Adipocyte (in vitro differentiated cells): ENCODE measurements at regions not wholly inside any gene's neighbourhood (a gene's known extent, or its start where the extent isn't known, plus 50 kb on each side); places are given as distances from the start of the nearest gene placed in this dataset.
"Not testable (repeated sequence)": the region's sequence is repeated elsewhere in the genome, so short reads cannot be mapped to it uniquely, and the experiment has no call there.

Experiments
- DNase-seq: peaks from one replicate; pipeline ENCODE4 v3.0.0-alpha.2; 2015; ENCODE audit warnings: low read depth
- H3K27me3 ChIP-seq: replicated peaks from 2 replicates; pipeline ENCODE4 v1.7.0; 2013; ENCODE audit warnings: mild to moderate bottlenecking, low read length, moderate library complexity; ENCODE audit not compliant: control insufficient read depth, insufficient read depth
- H3K36me3 ChIP-seq: 2 replicates; pipeline ENCODE4 v1.7.0; 2013; ENCODE audit warnings: low read length, mild to moderate bottlenecking, moderate library complexity; ENCODE audit not compliant: control insufficient read depth, insufficient read depth, severe bottlenecking
- H3K4me1 ChIP-seq: 2 replicates; pipeline ENCODE4 v1.7.0; 2013; ENCODE audit warnings: mild to moderate bottlenecking, low read length, moderate library complexity; ENCODE audit not compliant: control insufficient read depth, insufficient read depth
- H3K4me3 ChIP-seq: 2 replicates; pipeline ENCODE4 v1.7.0; 2013; ENCODE audit warnings: mild to moderate bottlenecking, low read length, moderate library complexity
- H3K9ac ChIP-seq: 2 replicates; pipeline ENCODE4 v1.7.0; 2013; ENCODE audit warnings: mild to moderate bottlenecking, low read length, moderate library complexity
- H3K9me3 ChIP-seq: 2 replicates; pipeline ENCODE4 v1.7.0; 2013; ENCODE audit warnings: mild to moderate bottlenecking, low read length, moderate library complexity; ENCODE audit not compliant: control insufficient read depth

DNA sequence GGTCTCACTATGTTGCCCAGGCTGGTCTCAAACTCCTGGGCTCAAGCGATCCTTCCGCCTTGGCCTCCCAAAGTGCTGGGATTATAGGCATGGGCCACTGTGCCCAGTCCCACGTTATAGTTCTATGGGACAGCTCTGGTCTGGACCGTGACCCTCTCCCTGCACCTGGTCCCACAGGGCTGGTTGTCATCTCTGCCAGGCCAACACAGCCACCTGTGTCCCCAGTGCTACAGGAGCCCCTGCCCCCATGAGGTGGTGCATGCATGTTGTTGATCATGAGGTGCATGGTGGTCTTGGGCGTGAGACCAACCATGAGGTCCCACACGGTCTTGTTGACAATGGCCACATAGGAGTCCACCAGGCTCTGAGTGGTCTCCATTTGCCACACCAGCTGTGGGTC lies 51.0 kb upstream of the UBE2Q2 start:
- H3K9ac ChIP-seq, DNase-seq, H3K4me3 ChIP-seq, H3K36me3 ChIP-seq, H3K9me3 ChIP-seq, H3K27me3 ChIP-seq, H3K4me1 ChIP-seq: not testable (repeated sequence)

DNA sequence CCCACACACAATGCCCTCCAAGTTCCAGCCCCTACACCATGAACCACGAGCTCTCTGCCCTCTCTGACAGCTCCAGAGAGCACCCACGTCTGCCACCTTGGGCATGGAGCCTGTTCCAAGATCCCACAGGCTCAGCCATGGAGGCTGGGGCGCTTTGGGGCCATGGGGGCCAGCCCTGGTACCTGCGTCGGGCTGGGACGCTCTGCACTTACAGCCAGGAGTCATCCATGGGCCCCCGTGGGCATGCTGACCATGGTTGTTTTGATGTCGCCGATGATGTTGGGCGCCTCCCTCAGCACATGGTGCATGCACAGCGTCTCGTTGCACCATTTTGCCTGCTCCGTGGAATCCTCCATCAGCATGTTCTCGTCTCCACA lies 51.9 kb upstream of the UBE2Q2 start:
- no peak overlapping the region for H3K4me3 ChIP-seq
- H3K36me3 ChIP-seq, result no peaks in the 10 kb centered on the region
- DNase-seq, result no peak
- H3K9ac ChIP-seq, result no peak overlapping the region
- no peaks in the 10 kb centered on the region for H3K9me3 ChIP-seq
- peaks cover 8% of the 10 kb centered on the region for H3K27me3 ChIP-seq
- no peaks in the 10 kb centered on the region for H3K4me1 ChIP-seq

DNA sequence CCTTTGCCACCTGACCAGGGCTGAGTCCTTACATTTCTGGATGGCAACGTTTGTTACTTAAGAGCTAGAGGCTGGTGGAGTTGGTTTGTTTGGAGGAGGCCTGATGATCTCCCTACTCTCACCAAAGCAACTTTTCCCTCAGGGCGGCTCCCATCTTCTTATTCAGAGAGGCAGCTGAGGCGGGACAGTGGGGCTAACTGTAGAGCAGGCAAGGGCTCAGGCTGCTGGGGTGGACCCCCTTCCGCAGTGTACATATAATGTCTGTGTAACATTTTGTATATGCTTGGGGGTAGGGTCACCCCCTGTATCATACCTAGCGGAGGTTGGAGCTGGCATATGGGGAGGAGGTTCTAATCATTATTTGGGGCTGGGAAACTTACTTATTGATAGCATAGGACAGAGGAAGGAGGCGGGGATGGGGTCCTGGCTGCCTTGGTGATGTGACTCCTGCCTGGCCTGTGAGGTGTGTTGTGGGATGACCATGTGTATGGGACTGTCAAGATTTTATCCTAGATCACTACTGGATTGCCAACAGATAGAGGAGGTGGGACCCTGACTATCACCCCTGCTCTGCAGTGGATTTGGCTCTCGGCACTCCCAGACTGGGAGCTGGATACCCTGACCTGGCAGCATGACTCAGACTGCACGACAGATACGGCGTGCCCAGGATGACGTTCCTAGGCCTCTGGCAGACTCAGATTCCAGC lies 52.5 kb upstream of the UBE2Q2 start:
- Histone ChIP-seq H3K9ac (no peak overlapping the region), H3K27me3 (peaks cover 8% of the 10 kb centered on the region), H3K4me3 (no peak overlapping the region), H3K36me3 (no peaks in the 10 kb centered on the region), H3K4me1 (no peaks in the 10 kb centered on the region), H3K9me3 (no peaks in the 10 kb centered on the region)
- no peak for DNase-seq

DNA sequence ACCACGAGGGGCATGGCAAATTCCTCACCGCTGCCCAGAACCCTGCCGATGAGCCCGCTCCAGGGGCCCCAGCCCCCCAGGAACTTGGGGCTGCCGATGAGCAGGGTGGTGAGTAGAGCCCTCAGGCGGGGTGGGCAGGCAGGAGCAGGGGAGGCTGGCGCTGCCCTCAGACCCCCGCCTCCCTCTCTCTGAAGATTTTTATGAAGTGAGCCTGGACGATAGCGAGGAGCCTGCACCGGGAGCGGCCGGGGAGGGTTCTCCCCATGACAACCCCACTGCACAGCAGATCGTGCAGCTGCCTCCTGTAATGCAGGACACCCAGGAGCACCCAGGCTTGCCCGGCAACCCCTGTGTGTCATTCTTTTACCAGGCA lies 56.7 kb upstream of the UBE2Q2 start:
- H3K36me3 ChIP-seq, result no peaks in the 10 kb centered on the region
- peaks cover 23% of the 10 kb centered on the region for H3K27me3 ChIP-seq
- no peak for DNase-seq
- no peaks in the 10 kb centered on the region for H3K4me1 ChIP-seq
- no peak overlapping the region for H3K4me3 ChIP-seq
- H3K9me3 ChIP-seq, result no peaks in the 10 kb centered on the region
- no peak overlapping the region for H3K9ac ChIP-seq

- Histone ChIP-seq H3K9me3 (no peaks in the 10 kb centered on the region), H3K4me3 (no peak overlapping the region), H3K27me3 (peaks cover 26% of the 10 kb centered on the region), H3K9ac (no peak overlapping the region), H3K4me1 (no peaks in the 10 kb centered on the region), H3K36me3 (no peaks in the 10 kb centered on the region)
- no peak for DNase-seq
These were observed 57.3 kb upstream of the UBE2Q2 start for GRCh38 chr15:75785771-75786574.

GRCh38 chr15:75784511-75785480 lies 58.5 kb upstream of the UBE2Q2 start:
- H3K9ac ChIP-seq, H3K4me1 ChIP-seq, DNase-seq, H3K4me3 ChIP-seq, H3K36me3 ChIP-seq, H3K9me3 ChIP-seq: not testable (repeated sequence)
- H3K27me3 ChIP-seq, result peaks cover 32% of the 10 kb centered on the region

GRCh38 chr15:75783566-75783965 lies 59.7 kb upstream of the UBE2Q2 start:
- H3K4me3 ChIP-seq, H3K9me3 ChIP-seq, DNase-seq, H3K36me3 ChIP-seq, H3K9ac ChIP-seq, H3K4me1 ChIP-seq: not testable (repeated sequence)
- H3K27me3 ChIP-seq, result peaks cover 33% of the 10 kb centered on the region

- H3K4me3 ChIP-seq, result no peak overlapping the region
These were observed 60.3 kb upstream of the UBE2Q2 start for GRCh38 chr15:75782926-75783325.

DNA sequence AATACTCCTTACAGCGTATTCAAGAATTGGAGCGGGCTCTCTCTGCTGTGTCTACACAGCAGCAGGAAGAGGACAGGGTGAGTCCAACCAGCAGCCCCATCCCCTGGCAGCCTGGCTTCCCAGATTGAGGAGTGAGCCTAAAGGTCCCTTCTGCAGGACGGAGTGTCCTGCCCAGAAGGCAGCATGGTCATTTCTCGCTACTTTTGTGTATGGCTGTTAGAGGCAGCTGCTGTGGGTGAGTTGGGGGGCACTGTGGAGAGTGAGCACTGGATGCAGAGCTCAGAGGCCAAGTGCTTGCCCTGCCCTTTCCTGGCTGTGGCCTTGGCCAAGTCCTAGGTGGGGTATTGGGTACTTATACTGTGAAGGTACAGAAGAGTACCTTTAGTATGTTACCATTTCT lies 62.3 kb upstream of the UBE2Q2 start:
- H3K9me3 ChIP-seq, H3K36me3 ChIP-seq, H3K4me1 ChIP-seq, H3K4me3 ChIP-seq, DNase-seq, H3K9ac ChIP-seq: not testable (repeated sequence)
- H3K27me3 ChIP-seq, result peaks cover 28% of the 10 kb centered on the region

More at GRCh38 chr15:75782926-75783325, 60.3 kb upstream of the UBE2Q2 start:
- Histone ChIP-seq H3K27me3 (peaks cover 28% of the 10 kb centered on the region), H3K4me1 (no peaks in the 10 kb centered on the region), H3K9me3 (no peaks in the 10 kb centered on the region), H3K9ac (no peak overlapping the region), H3K36me3 (no peaks in the 10 kb centered on the region)
- DNase-seq, result no peak

DNA sequence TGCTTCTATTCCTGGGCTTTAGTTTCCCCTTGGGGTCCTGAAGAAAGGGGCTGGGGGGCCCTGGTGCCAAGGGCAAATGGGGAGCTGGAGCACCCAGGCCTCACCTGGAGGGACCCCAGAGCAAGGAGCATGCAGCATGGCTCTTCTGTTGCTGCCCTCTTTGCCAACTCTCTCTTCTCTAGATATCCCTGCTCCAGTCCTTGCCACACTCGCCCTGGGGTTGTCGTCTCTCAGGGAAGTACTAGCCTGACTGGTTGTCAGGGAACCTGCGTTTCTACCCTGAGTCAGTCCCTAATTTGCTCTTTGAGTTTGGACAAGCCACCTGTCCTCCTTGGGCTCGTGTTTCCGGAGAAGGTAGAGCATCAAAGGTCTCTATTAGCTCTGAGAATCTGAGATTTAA lies 63.7 kb upstream of the UBE2Q2 start:
- Histone ChIP-seq H3K27me3 (peaks cover 28% of the 10 kb centered on the region), H3K9me3 (no peaks in the 10 kb centered on the region), H3K36me3 (no peaks in the 10 kb centered on the region), H3K4me3 (no peak overlapping the region), H3K9ac (no peak overlapping the region), H3K4me1 (peaks cover 8% of the 10 kb centered on the region)
- no peak for DNase-seq
